ENCODE measurements at regions not wholly inside any gene's neighbourhood (a gene's known extent, or its start where the extent isn't known, plus 50 kb on each side); places are given as distances from the start of the nearest gene placed in this dataset.

GRCh38 chr1:106651028-106651762 lies 405.3 kb upstream of the PRMT6 start:
- TF ChIP-seq CTCF (IDR thresholded peaks at IDR 0.05) (no peak), POLR2A (IDR thresholded peaks at IDR 0.05) (no peak)
